ENCODE measurements at regions not wholly inside any gene's neighbourhood (a gene's known extent, or its start where the extent isn't known, plus 50 kb on each side); places are given as distances from the start of the nearest gene placed in this dataset.
"Not testable (repeated sequence)": the region's sequence is repeated elsewhere in the genome, so short reads cannot be mapped to it uniquely, and the experiment has no call there.

DNA sequence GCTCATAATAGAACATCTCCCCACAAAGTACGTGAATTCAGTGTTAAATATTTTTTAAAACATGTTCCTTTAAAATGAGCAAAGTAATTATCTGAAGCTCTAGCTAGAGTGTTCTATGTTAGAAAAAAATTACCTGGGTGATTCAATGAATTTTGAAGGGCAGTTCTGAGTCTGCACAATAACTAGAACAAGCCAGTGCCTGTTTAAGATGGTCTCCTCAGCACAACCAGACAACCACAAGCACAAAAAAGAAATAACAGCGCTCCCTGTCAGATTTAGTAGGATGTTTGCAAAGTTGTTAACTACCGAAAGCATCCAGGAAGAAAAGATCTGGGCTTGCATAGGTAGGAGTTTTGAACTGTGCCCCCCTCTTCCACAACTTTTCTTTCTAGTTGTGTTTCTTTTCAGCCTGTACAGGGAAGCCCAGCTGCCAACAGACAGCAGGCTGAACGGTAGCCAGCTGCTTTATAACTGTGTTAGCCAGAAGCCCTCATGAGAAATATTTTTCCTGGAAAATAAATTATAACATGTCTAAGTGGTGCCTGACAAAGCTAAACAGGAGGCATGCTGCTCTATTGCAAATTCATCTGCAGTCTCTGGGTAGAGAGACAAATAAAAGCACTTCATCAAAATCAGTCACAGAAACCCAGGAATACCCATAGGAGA, 1026.9 kb downstream of the MAT2B start:
- H3K4me2 ChIP-seq (ENCODE audit: control insufficient read depth, extremely low read depth, insufficient read depth, low read depth, low read length), result peak overlapping the region; percentile 37
- H3K9ac ChIP-seq (ENCODE audit: control insufficient read depth, extremely low read depth, insufficient read depth, low read length), result no peak overlapping the region
- dilution Hi-C loops (cut with MboI; ENCODE audit: extremely low pct_ligation_motif_present, low sequenced_read_pairs), result no loop called here
- TF ChIP-seq EZH2 (IDR thresholded peaks at IDR 0.05; ENCODE audit: low read length), result no peak
- TF ChIP-seq, protein P1, sequence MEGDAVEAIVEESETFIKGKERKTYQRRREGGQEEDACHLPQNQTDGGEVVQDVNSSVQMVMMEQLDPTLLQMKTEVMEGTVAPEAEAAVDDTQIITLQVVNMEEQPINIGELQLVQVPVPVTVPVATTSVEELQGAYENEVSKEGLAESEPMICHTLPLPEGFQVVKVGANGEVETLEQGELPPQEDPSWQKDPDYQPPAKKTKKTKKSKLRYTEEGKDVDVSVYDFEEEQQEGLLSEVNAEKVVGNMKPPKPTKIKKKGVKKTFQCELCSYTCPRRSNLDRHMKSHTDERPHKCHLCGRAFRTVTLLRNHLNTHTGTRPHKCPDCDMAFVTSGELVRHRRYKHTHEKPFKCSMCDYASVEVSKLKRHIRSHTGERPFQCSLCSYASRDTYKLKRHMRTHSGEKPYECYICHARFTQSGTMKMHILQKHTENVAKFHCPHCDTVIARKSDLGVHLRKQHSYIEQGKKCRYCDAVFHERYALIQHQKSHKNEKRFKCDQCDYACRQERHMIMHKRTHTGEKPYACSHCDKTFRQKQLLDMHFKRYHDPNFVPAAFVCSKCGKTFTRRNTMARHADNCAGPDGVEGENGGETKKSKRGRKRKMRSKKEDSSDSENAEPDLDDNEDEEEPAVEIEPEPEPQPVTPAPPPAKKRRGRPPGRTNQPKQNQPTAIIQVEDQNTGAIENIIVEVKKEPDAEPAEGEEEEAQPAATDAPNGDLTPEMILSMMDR (optimal IDR thresholded peaks at IDR 0.05 in 1 of 3, IDR thresholded peaks at IDR 0.05 in 1 of 3, conservative IDR thresholded peaks at IDR 0.05 in 1 of 3; ENCODE audit: extremely low read depth in 1 of 3, insufficient read depth in 2 of 3, low read length in 3 of 3), result no peak
- peak overlapping the region; percentile 58 for H2AFZ ChIP-seq (ENCODE audit: control insufficient read depth, low read length)
- peak; percentile 49 for FAIRE-seq
- H3K27me3 ChIP-seq (ENCODE audit: control insufficient read depth, extremely low read depth, insufficient read depth, low read length), result no peaks in the 10 kb centered on the region
- peak overlapping the region in 1 of 3 experiments; percentile 35 for H3K4me3 ChIP-seq (ENCODE audit: control insufficient read depth in 2 of 3, extremely low read depth in 1 of 3, insufficient read depth in 2 of 3, low read depth in 1 of 3, low read length in 3 of 3)
- H3K27ac ChIP-seq (ENCODE audit: control insufficient read depth, insufficient read depth, low read length), result peak overlapping the region; percentile 20
- H3K9me3 ChIP-seq (ENCODE audit: control insufficient read depth, low read depth, low read length), result no peaks in the 10 kb centered on the region
- no peaks in the 10 kb centered on the region for H3K9me1 ChIP-seq (ENCODE audit: control insufficient read depth, extremely low read depth, insufficient read depth, low read length)
- H3K79me2 ChIP-seq (ENCODE audit: control insufficient read depth, insufficient read depth, low read length), result no peaks in the 10 kb centered on the region
- no peaks in the 10 kb centered on the region for H4K20me1 ChIP-seq (ENCODE audit: control insufficient read depth, extremely low read depth, insufficient read depth, low read length)
- H3K36me3 ChIP-seq (ENCODE audit: control insufficient read depth in 2 of 2, extremely low read depth in 1 of 2, insufficient read depth in 2 of 2, low read length in 2 of 2), result no peaks in the 10 kb centered on the region
- DNase-seq (ENCODE audit: low read depth, low spot score), result no peak
- H3K4me1 ChIP-seq (ENCODE audit: control insufficient read depth, extremely low read depth, insufficient read depth, low read length), result peaks cover 4% of the 10 kb centered on the region

DNA sequence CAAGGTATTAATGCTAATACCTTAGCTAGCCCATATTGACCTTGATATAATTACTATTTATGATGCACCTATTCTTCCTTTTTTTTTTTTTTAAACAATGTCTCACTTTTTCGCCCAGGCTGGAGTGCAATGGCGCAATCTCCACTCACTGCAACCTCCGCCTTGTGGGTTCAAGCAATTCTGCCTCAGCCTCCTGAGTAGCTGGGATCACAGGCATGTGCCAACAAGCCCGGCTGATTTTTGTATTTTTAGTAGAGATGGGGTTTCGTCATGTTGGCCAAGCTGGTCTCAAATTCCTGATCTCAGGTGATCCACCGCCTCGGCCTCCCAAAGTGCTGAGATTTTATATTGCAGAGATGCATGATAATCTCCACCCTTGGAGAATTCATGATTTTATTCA, 1028.0 kb downstream of the MAT2B start:
- H3K9me3 ChIP-seq (ENCODE audit: control insufficient read depth, low read depth, low read length); H3K27ac ChIP-seq (ENCODE audit: control insufficient read depth, insufficient read depth, low read length); H3K4me1 ChIP-seq (ENCODE audit: control insufficient read depth, extremely low read depth, insufficient read depth, low read length); H4K20me1 ChIP-seq (ENCODE audit: control insufficient read depth, extremely low read depth, insufficient read depth, low read length); H3K9ac ChIP-seq (ENCODE audit: control insufficient read depth, extremely low read depth, insufficient read depth, low read length); H3K4me3 ChIP-seq (ENCODE audit: control insufficient read depth in 2 of 3, extremely low read depth in 1 of 3, insufficient read depth in 2 of 3, low read depth in 1 of 3, low read length in 3 of 3); H3K9me1 ChIP-seq (ENCODE audit: control insufficient read depth, extremely low read depth, insufficient read depth, low read length); H3K4me2 ChIP-seq (ENCODE audit: control insufficient read depth, extremely low read depth, insufficient read depth, low read depth, low read length); H2AFZ ChIP-seq (ENCODE audit: control insufficient read depth, low read length); H3K36me3 ChIP-seq (ENCODE audit: control insufficient read depth in 2 of 2, extremely low read depth in 1 of 2, insufficient read depth in 2 of 2, low read length in 2 of 2); H3K79me2 ChIP-seq (ENCODE audit: control insufficient read depth, insufficient read depth, low read length); FAIRE-seq; dilution Hi-C loops (cut with MboI; ENCODE audit: extremely low pct_ligation_motif_present, low sequenced_read_pairs); H3K27me3 ChIP-seq (ENCODE audit: control insufficient read depth, extremely low read depth, insufficient read depth, low read length); DNase-seq (ENCODE audit: low read depth, low spot score): not testable (repeated sequence)

DNA sequence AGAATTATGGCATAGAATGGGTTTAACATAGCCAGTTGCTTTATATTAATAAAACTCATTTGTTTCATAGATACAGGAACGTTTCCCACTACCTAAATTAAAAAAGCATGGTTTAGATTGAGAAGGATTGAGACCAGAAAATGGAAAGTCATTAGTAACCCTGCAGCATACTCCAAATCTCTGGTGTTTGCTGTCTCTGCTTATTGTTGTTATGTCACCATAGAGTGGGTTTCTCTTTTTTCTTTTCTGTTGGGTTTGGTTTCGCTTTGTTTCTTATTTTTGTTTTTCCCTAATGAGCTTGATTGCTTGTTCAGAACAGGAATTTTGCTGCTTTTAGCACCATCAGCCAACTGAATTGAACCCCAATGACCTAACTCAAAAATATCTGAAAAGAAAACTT, 1034.8 kb downstream of the MAT2B start:
- DNase-seq (ENCODE audit: low read depth, low spot score) (no peak), FAIRE-seq (no peak)
- Histone ChIP-seq H3K4me2 (ENCODE audit: control insufficient read depth, extremely low read depth, insufficient read depth, low read depth, low read length) (no peak overlapping the region), H3K9me1 (ENCODE audit: control insufficient read depth, extremely low read depth, insufficient read depth, low read length) (no peaks in the 10 kb centered on the region), H3K4me1 (ENCODE audit: control insufficient read depth, extremely low read depth, insufficient read depth, low read length) (no peaks in the 10 kb centered on the region), H3K9ac (ENCODE audit: control insufficient read depth, extremely low read depth, insufficient read depth, low read length) (no peak overlapping the region), H3K36me3 (ENCODE audit: control insufficient read depth in 2 of 2, extremely low read depth in 1 of 2, insufficient read depth in 2 of 2, low read length in 2 of 2) (no peaks in the 10 kb centered on the region), H2AFZ (ENCODE audit: control insufficient read depth, low read length) (no peak overlapping the region), H3K4me3 (ENCODE audit: control insufficient read depth in 2 of 3, extremely low read depth in 1 of 3, insufficient read depth in 2 of 3, low read depth in 1 of 3, low read length in 3 of 3) (no peak overlapping the region), H3K27me3 (ENCODE audit: control insufficient read depth, extremely low read depth, insufficient read depth, low read length) (no peaks in the 10 kb centered on the region), H3K9me3 (ENCODE audit: control insufficient read depth, low read depth, low read length) (no peaks in the 10 kb centered on the region), H4K20me1 (ENCODE audit: control insufficient read depth, extremely low read depth, insufficient read depth, low read length) (no peaks in the 10 kb centered on the region), H3K79me2 (ENCODE audit: control insufficient read depth, insufficient read depth, low read length) (no peaks in the 10 kb centered on the region), H3K27ac (ENCODE audit: control insufficient read depth, insufficient read depth, low read length) (no peak overlapping the region)
- dilution Hi-C loops (cut with MboI; ENCODE audit: extremely low pct_ligation_motif_present, low sequenced_read_pairs), result no loop called here
- TF ChIP-seq EZH2 (IDR thresholded peaks at IDR 0.05; ENCODE audit: low read length), result no peak
- TF ChIP-seq, protein P1 (optimal IDR thresholded peaks at IDR 0.05 in 1 of 3, IDR thresholded peaks at IDR 0.05 in 1 of 3, conservative IDR thresholded peaks at IDR 0.05 in 1 of 3; ENCODE audit: extremely low read depth in 1 of 3, insufficient read depth in 2 of 3, low read length in 3 of 3), result no peak

All from keratinocyte (primary cell).